ENCODE measurements at regions not wholly inside any gene's neighbourhood (a gene's known extent, or its start where the extent isn't known, plus 50 kb on each side); places are given as distances from the start of the nearest gene placed in this dataset.

DNA sequence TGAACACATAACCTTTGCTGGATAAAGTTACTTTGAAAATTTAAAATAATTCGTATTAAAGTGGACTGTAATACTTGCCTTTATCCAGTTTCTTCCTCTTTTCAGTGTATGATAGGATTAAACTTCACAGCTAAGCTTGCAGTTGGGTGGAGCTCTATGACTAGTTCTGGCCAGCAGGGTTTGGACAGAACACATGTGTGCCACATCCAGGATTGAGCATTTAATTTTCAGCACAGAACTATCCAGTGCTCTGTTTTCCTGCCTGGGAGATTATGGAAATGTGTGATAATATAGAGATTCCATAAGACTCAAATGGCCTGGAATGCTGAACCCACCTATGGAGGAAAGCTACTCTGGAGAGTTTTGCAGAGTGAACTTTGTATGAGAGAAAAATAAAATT, 200.2 kb downstream of the OSR1 start:
- TF ChIP-seq, protein P1, sequence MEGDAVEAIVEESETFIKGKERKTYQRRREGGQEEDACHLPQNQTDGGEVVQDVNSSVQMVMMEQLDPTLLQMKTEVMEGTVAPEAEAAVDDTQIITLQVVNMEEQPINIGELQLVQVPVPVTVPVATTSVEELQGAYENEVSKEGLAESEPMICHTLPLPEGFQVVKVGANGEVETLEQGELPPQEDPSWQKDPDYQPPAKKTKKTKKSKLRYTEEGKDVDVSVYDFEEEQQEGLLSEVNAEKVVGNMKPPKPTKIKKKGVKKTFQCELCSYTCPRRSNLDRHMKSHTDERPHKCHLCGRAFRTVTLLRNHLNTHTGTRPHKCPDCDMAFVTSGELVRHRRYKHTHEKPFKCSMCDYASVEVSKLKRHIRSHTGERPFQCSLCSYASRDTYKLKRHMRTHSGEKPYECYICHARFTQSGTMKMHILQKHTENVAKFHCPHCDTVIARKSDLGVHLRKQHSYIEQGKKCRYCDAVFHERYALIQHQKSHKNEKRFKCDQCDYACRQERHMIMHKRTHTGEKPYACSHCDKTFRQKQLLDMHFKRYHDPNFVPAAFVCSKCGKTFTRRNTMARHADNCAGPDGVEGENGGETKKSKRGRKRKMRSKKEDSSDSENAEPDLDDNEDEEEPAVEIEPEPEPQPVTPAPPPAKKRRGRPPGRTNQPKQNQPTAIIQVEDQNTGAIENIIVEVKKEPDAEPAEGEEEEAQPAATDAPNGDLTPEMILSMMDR (IDR thresholded peaks at IDR 0.05), result no peak
- no peak for TF ChIP-seq POLR2A (IDR thresholded peaks at IDR 0.05)
- no peak for TF ChIP-seq POLR2AphosphoS5 (IDR thresholded peaks at IDR 0.05)
- TF ChIP-seq EP300 (IDR thresholded peaks at IDR 0.05), result no peak

Measured in upper lobe of left lung (tissue), 4 donors.